HG02588 (cell line): ENCODE measurements at regions not wholly inside any gene's neighbourhood (a gene's known extent, or its start where the extent isn't known, plus 50 kb on each side); places are given as distances from the start of the nearest gene placed in this dataset.

Experiments
- ATAC-seq: cut with Tn5 transposase; IDR thresholded peaks from one replicate; pipeline ENCODE4 v1.9.1; 2021; ENCODE audit warnings: mild to moderate bottlenecking, moderate library complexity; ENCODE audit not compliant: unreplicated experiment

DNA sequence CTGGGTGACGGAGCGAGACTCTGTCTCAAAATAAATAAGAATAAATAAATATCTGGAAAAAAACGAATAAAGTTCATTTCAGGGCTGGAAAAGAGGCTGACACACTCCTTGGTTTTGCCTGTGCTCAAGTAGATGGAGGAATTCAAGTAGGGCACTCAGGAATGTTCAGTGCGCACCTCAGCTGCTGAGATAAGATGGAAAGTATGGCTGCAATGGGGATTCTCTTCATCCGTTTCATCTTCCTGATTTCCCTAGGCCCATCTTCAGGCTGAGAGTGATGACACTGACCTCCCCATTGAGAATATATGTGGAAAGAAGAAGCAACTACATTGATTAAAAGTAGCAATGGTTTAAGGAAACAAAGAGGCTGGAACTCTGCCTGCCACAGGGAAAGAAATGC, 130.5 kb upstream of the ZNF644 start:
- ATAC-seq, result no peak

DNA sequence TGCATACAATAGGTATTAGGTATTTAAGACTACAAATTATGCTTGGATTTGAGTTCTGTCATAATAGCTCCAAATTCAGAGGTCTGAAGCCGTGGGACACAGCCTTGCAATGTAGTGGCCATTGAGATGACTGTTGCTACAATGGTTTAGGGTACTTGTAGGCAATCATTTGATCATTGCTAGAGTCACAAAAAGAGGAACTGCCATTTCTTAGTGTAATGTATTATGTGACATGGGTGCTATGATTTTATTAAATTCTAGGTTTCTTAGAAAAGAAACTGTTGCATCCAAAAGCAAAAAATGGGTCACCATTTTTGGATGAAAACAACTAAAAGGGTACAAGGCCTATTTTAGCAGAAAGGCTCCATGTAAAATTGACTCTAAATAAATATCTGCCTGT, 129.9 kb upstream of the ZNF644 start:
- ATAC-seq, result no peak

DNA sequence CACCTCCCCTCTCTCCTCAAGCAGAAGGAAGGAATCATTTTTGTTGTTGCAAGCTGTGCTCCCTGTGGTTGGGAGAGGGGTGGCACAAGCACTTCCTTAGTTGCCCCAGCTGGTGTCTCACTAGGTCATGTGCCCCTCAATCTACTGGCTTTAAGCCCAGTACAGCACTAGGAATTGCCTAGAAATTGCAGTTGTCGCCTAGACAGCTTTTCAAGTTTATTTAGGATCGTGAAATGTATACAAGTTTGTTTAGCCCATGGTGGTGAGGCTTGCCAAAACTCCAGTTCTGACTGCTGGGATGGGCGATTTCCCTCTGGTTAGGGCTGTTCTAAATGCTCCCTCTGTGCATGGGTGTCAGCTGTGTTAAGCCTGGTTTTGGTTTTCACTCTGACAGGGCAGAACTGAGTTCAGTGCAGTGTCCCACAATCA, 126.8 kb upstream of the ZNF644 start:
- ATAC-seq, result no peak

DNA sequence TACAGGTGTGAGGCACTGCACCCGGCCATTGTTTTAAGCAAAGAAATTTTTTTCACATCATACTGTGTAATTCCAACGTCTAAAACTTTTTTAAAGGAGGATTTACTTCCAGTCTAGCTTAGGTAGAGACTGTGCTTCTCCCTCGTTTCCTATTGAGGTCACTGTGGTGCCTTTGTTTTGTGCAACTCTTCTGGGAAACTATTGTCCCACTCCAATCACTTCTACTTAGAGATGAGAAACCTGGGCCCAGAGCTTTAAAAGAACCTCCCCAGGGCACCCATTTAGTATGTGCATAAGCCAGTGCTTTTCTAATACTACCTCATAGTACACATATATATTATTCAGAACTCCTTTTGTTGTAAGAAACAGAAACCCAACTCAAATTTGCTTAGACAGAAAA, 120.0 kb upstream of the ZNF644 start:
- no peak for ATAC-seq

DNA sequence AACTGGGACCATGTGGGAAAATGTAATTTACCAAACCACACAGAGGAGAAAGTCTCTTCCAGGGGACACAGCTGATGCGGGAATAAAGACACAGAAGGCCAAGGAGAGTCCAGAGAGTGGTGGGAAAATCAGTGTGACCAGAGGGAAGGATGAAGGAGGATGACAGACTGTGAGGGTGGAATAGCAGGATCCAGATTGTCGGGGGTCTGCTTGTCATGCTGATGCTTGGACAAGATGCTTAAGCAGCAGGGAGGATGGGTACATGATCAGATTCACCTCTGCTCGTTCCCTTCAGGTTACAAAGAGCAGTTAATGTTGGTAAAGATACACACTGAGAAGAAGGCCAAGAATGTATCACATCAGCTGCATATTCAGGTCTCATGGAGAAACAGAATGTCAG, 117.1 kb upstream of the ZNF644 start:
- ATAC-seq, result no peak

DNA sequence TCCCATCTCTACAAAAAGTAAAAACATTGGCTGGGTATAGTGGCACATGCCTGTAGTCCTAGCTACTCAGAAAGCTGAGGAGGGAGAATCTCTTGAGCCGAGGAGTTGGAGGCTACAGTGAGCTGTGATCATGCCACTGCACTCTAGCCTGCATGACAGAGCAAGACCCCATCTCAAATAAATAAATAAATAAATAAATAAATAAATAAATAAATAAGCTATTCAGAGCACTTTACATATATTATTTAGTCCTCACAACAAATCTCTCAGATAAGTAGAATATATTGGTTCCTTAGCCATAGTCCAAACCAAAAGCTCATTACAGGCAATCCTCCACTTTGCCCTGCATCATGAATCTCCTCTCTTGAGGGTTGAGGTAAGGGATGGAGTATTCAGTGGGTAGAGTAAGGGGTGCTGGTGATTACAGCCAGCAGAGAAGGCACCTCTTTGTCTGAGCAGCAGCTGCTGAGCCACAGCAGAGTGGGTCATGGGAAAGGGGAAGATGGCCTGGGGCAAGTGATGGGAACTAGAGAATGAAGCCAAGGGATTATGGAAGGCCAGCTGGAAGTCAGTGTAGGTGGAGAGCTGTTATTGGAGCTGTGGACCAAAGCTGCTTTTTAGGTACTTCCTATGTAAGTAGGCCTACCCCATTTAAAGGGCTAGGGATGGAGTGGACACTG, 115.5 kb upstream of the ZNF644 start:
- ATAC-seq, result no peak

DNA sequence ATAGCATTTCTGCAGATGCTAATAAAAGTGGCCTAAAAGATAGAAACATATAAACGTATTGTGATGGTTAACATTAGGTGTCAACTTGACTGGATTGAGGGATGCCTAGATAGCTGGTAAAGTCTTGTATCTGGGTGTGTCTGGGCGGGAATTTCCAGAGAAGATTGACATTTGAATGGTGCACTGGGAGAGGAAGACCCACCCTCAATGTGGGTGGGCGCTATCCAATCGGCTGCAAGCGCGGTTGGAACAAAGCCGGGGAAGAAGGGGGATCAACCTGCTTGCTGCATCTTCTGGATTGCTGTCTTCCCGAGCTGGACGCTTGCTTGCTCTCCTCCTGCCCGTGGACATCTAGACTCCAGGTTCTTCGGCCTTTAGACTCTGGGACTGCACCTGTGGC, 114.0 kb upstream of the ZNF644 start:
- no peak for ATAC-seq

DNA sequence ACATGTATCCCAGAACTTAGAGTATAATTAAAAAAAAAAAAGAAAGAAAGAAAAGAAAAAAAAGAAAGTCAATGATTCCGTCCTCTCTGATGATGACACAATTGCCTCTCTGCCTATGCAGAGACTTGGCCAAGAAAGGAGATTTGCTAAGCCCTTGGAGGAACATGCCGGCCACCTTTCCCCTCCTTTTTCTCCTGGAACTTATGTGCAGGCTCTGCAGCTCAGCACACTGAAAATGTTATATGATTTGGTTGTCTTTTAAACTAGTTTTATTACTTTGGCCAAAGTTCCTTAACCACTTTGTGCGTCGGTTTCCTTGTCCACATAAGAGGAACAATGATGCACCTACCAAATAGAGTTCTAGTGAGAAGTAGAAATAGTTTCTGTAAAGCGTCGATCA, 111.4 kb upstream of the ZNF644 start:
- no peak for ATAC-seq

DNA sequence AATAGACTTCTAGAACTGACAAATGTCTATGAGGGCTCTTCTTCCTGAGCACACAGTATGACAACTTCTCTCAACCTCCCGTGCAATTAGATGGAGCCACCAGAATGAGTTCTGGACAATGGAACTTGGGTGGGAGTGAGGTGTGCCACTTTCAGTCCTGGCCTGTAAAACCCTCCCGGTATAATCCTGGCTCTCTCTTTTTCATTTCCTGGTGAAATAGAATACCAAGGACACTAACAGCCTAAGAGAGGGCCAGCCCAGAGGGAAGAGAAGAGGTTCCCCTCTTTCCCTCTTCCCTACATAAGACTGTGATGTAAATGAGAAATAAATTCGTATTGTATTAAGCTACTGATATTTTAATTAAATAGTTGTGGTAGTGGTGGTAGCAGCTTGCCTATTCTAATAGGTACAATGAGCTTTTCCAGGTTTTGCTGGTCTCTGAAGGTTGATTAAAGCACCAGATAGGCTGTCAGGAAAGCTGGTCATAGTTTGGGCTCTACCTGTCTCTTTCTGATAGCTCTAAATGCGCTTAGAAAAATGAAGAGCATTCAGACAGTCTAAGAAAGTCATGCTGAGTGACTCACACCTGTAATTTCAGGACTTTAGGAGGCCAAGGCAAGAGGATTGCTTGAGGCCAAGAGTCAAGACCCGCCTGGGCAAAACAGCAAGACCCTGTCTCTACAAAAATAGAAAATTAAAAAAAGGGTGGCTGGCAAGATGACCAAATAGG, 108.6 kb upstream of the ZNF644 start:
- no peak for ATAC-seq

DNA sequence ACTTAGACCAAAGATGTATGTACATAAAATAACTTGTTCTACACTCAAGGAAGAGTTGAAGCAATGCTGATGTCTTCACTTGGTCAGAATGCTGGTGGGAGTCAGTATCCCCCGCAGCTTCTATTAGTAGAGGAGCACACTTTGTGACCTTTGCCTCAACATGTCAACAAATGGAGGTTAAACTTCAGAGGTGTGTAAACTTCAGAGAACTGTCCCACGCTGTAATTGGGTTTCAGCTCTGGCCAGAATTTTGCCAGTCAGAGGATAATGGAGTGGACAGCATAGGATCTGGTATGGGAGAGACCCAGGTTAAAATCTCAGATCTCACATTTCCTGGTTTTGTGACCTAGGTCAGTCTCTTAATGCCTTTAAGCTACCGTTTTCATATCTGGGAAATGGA, 107.6 kb upstream of the ZNF644 start:
- ATAC-seq, result no peak

DNA sequence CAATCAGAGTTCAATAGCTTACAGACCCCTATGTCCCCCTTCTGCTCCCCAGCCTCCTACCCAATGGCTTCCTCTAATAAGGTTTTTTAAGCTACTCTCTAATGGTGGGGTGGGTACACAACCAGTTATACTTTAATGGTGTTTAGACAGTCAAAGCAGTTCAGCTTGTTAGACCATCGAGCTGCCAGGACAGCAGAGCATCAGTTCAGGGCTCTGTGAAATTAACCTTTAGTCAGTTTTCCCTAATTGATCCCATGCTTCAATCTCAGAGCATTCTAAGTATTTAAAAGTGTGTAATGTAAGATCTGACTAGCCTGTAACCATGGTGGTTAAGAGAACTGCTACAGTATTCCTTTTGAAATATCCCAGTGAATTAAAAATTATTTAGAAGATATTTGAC, 107.2 kb upstream of the ZNF644 start:
- no peak for ATAC-seq

DNA sequence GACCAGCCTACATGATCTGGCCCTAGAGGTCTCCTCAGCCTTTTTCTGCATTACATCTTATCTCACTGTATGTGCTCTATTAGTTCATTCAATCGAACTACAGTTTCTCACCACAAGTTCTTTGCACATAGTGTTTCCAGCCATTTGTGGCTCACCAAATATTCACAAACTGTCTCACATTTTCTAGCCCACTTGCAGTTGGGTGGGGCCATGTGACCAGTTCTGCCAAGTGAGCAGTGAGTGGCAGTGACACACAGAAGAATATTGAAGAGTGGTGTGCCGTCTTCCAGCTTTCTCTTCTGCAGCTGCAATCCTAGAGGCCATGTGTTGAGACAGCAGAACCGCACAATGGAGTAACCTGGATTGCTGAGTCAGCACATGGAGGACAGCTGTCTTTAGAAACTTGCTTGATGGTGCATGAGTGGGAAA, 103.2 kb upstream of the ZNF644 start:
- ATAC-seq, result peak; percentile 41

DNA sequence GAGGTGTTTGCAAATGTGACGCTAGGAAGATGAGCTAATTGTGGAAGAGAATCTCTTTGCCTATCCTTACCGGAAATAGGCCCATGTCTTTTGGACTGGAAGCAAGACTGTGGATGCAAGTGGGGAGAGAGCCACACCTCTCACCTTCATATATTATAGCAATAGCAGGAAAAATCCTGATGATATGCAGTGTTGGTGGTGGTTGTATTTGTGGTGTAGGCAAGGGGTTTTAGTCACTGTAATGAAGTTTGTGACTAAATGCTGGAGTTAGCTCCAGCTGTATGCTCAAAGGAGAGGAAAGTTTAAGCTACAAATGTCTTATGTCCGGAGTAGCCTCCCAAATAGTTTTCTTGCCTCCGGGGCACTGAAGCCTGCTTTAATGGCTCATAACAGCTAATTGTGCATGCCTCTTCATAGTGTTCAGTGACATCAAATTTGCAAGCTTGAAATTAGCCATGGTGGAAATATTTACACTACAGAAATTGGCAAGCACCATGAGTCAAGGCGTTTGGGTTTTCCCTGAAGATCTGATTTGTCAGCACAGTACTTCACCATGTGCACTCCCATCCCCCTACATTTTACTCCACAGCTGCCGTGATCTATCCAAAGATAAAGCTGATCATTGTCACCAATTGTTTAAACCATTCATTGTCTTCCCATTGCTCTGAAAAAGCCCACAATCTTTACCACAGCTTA, 102.6 kb upstream of the ZNF644 start:
- ATAC-seq, result peak; percentile 49

DNA sequence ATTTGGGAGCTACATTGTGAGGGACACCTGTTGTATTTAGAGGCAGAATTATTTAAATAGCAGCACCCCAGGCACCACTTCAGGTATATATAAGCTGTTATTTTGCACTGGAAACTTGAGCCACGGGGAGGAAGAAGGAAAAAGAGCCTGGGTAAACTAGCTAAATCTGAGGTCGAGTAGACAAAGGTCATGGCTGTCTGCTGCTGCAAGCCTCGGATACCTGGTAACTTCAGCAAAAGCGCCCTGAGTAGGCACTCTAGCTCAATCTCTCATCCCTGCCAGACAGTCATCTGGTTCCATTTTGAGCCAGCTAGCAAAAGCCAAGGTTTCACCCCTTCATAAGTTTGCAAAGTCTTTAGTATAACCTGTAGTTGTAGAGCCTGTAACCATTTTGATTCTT, 101.9 kb upstream of the ZNF644 start:
- ATAC-seq, result no peak

DNA sequence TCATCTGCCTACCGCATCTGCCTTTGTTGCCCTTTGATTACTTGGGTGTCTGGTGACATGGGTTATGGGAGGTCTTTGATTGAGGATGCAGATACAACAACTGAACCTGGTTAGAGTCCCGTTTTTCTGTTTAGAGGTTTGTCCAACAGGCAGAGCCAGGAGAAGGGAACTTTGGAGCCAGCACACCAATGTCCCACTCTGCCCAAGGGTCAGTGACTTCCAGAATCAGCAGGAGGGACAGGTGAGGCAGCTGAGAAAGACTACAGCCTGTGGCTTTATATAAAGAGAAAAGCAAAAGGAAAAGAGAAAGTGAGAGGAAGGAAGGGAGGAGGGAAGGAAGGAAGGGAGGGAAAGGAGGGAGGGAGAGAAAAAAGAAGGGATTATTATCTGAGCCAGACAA, 101.5 kb upstream of the ZNF644 start:
- ATAC-seq, result no peak

DNA sequence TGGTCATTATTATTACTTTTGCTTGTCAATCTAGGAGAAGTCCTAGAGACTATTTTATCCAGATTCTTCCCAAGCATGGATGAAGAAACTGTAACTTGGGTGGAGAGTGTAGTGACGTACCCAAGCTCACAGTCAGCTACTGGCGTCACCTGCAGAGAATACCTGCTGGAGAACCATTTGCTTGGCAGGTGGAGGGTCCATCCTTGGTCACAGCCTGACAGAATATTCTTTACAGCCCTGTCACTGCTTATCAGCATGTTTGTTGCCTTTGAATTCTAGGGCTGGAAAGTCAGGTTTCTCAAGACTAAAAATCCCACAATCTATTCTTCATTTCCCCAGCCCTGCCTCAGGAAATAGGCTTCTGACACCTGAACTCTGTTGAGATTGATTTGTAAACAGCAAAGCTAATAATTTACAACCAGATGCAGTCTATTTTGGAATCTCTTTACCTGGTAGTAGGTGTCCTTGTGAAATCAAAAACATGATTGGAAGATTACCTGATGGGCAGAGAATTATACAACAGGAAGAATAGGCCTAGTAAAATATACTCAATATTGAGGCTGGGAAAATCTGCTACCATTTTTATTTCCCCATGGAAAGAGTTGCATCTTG, 100.4 kb upstream of the ZNF644 start:
- ATAC-seq, result no peak

DNA sequence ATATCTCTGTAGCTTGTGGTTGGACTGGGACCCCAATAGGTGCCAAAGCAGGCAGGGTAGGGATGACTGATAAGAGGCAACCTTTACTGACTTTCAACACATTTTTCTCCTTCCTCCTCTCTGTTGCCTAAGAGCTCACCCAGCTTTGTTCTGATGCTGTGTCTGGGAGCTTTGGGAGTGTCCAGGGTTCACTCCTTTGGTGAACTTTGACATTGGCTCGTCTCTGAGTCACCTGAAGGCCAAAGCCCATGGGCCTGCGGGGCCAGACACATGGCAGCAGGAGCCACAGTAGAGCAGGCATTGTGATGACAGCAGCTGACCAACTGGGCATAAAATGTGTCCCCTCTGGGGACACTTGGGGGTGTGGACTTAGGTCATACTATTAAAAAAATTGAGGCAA, 99.5 kb upstream of the ZNF644 start:
- ATAC-seq, result no peak

DNA sequence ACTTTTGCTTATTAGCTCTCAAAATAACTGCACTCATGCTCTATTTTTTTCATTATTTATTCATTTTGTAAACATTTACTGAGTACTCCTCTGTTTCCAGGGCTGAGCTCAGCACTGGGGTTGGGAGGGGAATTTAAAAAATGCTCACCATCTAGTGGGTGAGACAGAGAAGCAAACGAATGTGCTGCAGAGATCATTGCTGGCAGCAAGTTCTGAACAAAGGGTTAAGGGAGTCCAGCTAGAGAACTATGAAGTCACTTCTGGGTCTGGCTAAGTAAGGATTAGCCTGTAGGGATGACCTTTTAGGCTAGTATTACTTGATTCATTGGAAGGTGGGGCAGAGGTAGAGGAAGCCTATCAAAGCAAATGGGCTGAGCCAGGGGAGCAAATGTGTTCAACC, 99.1 kb upstream of the ZNF644 start:
- no peak for ATAC-seq

DNA sequence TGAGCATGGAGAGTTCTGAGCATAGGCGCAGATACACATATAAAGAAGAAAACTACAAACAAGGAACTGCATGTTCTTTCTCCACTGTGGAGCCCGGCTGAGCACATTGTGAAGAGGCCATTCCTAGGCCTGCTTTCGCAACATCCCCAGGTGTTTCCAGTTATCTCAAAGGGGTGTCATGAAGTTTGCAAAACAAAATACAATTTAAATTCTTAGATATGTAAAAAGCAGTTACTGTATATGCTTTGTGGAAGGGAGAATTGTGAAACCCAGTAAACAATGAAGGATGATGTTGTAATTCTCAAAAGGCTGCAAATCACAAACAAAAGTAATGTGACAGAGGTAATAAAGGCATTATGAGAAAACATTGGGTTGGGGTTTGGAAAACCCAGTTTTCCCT, 98.6 kb upstream of the ZNF644 start:
- ATAC-seq, result no peak

DNA sequence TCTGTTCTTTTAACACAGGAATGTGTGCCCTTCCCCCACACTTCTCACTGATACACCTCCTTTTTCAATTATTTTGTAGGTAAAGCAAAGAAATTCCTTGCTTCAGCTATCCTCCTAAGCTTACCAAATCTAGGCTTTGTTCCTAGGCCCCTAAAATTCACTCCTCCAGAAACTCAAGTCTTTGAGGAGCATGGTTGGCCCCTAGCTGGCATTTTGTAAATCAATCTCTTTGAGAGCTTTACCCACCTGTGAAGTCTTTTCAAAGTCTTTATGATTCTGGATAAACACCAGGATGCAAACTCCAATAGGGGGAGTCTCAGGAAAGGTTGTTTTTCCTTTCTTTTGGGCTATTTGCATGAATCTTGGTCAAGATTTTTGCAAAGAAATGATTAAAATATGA, 82.9 kb upstream of the ZNF644 start:
- ATAC-seq, result no peak

DNA sequence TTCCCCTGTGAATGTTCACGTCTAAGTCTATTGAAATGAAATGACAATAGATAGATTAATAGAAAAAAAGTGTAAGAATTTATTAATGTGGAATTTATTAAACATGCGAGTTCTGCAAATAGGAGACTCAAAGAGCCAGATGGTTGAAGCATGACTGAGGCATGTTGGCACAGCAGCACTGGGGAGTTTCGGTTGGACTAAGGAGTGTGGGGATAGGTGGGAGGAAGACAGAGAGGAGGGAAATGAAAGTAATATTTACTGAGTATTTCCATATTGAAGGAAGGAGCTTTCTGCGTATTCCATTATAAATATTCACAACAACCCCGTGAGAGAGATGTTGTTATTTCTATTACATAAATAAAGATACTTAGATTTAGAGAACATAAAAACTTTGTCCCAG, 79.5 kb upstream of the ZNF644 start:
- ATAC-seq, result no peak
